H9 (cell line): ENCODE measurements at regions not wholly inside any gene's neighbourhood (a gene's known extent, or its start where the extent isn't known, plus 50 kb on each side); places are given as distances from the start of the nearest gene placed in this dataset.

Source experiments
- DNase-seq: peaks from one replicate; pipeline ENCODE4 v3.0.0-alpha.2; 2017
- H2AFZ ChIP-seq: one replicate; pipeline ENCODE4 v1.6.1; 2013; ENCODE audit warnings: mild to moderate bottlenecking, low read length, control low read depth, moderate library complexity
- H2AK5ac ChIP-seq: 2 replicates; pipeline ENCODE4 v1.6.1; 2013; ENCODE audit warnings: low read length, control low read depth, mixed read lengths; ENCODE audit not compliant: insufficient read length
- H2BK120ac ChIP-seq: one replicate; pipeline ENCODE4 v1.6.1; 2013; ENCODE audit warnings: low read depth, mild to moderate bottlenecking, low read length, control low read depth, inconsistent platforms; ENCODE audit not compliant: poor library complexity, severe bottlenecking
- H2BK12ac ChIP-seq: 2 replicates; pipeline ENCODE4 v1.6.1; 2013; ENCODE audit warnings: low read length, control low read depth, mixed read lengths, low read depth; ENCODE audit not compliant: insufficient read length
- H2BK15ac ChIP-seq: 2 replicates; pipeline ENCODE4 v1.6.1; 2013; ENCODE audit warnings: low read depth, low read length, control low read depth
- H2BK20ac ChIP-seq: one replicate; pipeline ENCODE4 v1.6.1; 2013; ENCODE audit warnings: low read depth, mild to moderate bottlenecking, low read length, control low read depth, inconsistent platforms; ENCODE audit not compliant: poor library complexity, severe bottlenecking
- H2BK5ac ChIP-seq: 2 replicates; pipeline ENCODE4 v1.6.1; 2013; ENCODE audit warnings: low read length, control low read depth, mixed read lengths; ENCODE audit not compliant: insufficient read length
- H3K14ac ChIP-seq: 2 replicates; pipeline ENCODE4 v1.6.1; 2013; ENCODE audit warnings: low read length, control low read depth; ENCODE audit not compliant: insufficient read depth
- H3K18ac ChIP-seq: 2 replicates; pipeline ENCODE4 v1.6.1; 2013; ENCODE audit warnings: low read depth, mild to moderate bottlenecking, mixed read lengths, low read length, control low read depth; ENCODE audit not compliant: insufficient read length
- H3K23ac ChIP-seq: 2 replicates; pipeline ENCODE4 v1.6.1; 2013; ENCODE audit warnings: low read length, control low read depth, mixed read lengths, low read depth; ENCODE audit not compliant: insufficient read length
- H3K23me2 ChIP-seq: 2 replicates; pipeline ENCODE4 v1.6.1; 2013; ENCODE audit warnings: low read depth, mild to moderate bottlenecking, mixed read lengths, low read length, control low read depth; ENCODE audit not compliant: insufficient read length, poor library complexity, severe bottlenecking
- H3K27ac ChIP-seq: 2 replicates; pipeline ENCODE4 v1.5.1; 2013; ENCODE audit warnings: low read length, control low read depth, mixed read lengths, low read depth; ENCODE audit not compliant: insufficient read length
- H3K27me3 ChIP-seq: 2 replicates; pipeline ENCODE4 v1.6.1; 2013; ENCODE audit warnings: low read length, control low read depth, inconsistent platforms; ENCODE audit not compliant: insufficient read depth
- H3K4ac ChIP-seq: 2 replicates; pipeline ENCODE4 v1.6.1; 2013; ENCODE audit warnings: low read depth, mild to moderate bottlenecking, control low read depth, inconsistent platforms, low read length, moderate library complexity
- H3K4me1 ChIP-seq: 2 replicates; pipeline ENCODE4 v1.6.1; 2013; ENCODE audit warnings: low read length, control low read depth, inconsistent platforms; ENCODE audit not compliant: insufficient read depth
- H3K4me2 ChIP-seq: 2 replicates; pipeline ENCODE4 v1.6.1; 2013; ENCODE audit warnings: low read length, control low read depth, mixed read lengths; ENCODE audit not compliant: insufficient read length, insufficient read depth
- H3K56ac ChIP-seq: 2 replicates; pipeline ENCODE4 v1.6.1; 2013; ENCODE audit warnings: low read depth, mild to moderate bottlenecking, mixed read lengths, low read length, control low read depth; ENCODE audit not compliant: insufficient read length
- H3K79me1 ChIP-seq: 2 replicates; pipeline ENCODE4 v1.6.1; 2013; ENCODE audit warnings: low read depth, mild to moderate bottlenecking, moderate library complexity, low read length, control low read depth, inconsistent platforms; ENCODE audit not compliant: insufficient read depth, poor library complexity, severe bottlenecking
- H3K79me2 ChIP-seq: 2 replicates; pipeline ENCODE4 v1.6.1; 2013; ENCODE audit warnings: low read length, control low read depth, inconsistent platforms; ENCODE audit not compliant: insufficient read depth
- H3K9ac ChIP-seq: 2 replicates; pipeline ENCODE4 v1.6.1; 2013; ENCODE audit warnings: low read length, control low read depth, mixed read lengths; ENCODE audit not compliant: insufficient read length; ENCODE audit errors: extremely low read depth
- H3K9me3 ChIP-seq: one replicate; pipeline ENCODE4 v1.6.1; 2013; ENCODE audit warnings: low read depth, low read length, inconsistent platforms; ENCODE audit not compliant: control insufficient read depth
- H3T11ph ChIP-seq: one replicate; pipeline ENCODE4 v1.6.1; 2013; ENCODE audit warnings: mild to moderate bottlenecking, low read length, control low read depth, inconsistent platforms
- H4K20me1 ChIP-seq: one replicate; pipeline ENCODE4 v1.6.1; 2013; ENCODE audit not compliant: control insufficient read depth, insufficient read length, insufficient read depth
- H4K5ac ChIP-seq: 2 replicates; pipeline ENCODE4 v1.6.1; 2013; ENCODE audit warnings: low read depth, mild to moderate bottlenecking, mixed read lengths, low read length, control low read depth; ENCODE audit not compliant: insufficient read length
- H4K8ac ChIP-seq: replicated peaks from 2 replicates; pipeline ENCODE4 v1.6.1; 2013; ENCODE audit warnings: low read length, control low read depth, mixed read lengths, low read depth; ENCODE audit not compliant: insufficient read length
- H4K91ac ChIP-seq: 2 replicates; pipeline ENCODE4 v1.6.1; 2013; ENCODE audit warnings: low read depth, mild to moderate bottlenecking, moderate library complexity, mixed read lengths, low read length, control low read depth; ENCODE audit not compliant: insufficient read length
- H3K27ac Mint-ChIP-seq, 3 experiments: 2 replicates in 2 of 3; 3 replicates in 1 of 3; pipeline ENCODE4 v1.8.0; 2020 to 2021; ENCODE audit warnings: mixed read lengths in 3 of 3, mild to moderate bottlenecking in 1 of 3, moderate library complexity in 1 of 3
- H3K27me3 Mint-ChIP-seq: 2 replicates; pipeline ENCODE4 v1.8.0; 2021; ENCODE audit warnings: low read depth, mild to moderate bottlenecking, moderate library complexity, mixed read lengths
- H3K36me3 Mint-ChIP-seq, 3 experiments: 2 replicates in 2 of 3; 3 replicates in 1 of 3; pipeline ENCODE4 v1.8.0; 2020 to 2021; ENCODE audit warnings: low read depth in 3 of 3, mixed read lengths in 3 of 3; ENCODE audit not compliant: insufficient read depth in 1 of 3
- H3K4me1 Mint-ChIP-seq, 2 experiments: 2 replicates each; pipeline ENCODE4 v1.8.0; 2020; ENCODE audit warnings: mixed read lengths in 2 of 2
- H3K4me3 Mint-ChIP-seq, 2 experiments: 2 replicates in 1 of 2; 3 replicates in 1 of 2; pipeline ENCODE4 v1.8.0; 2020 to 2021; ENCODE audit warnings: mild to moderate bottlenecking in 2 of 2, mixed read lengths in 2 of 2, moderate library complexity in 1 of 2
- H3K9me3 Mint-ChIP-seq, 2 experiments: 2 replicates in 1 of 2; 3 replicates in 1 of 2; pipeline ENCODE4 v1.8.0; 2020; ENCODE audit warnings: mild to moderate bottlenecking in 2 of 2, mixed read lengths in 2 of 2, moderate library complexity in 1 of 2
- CTCF ChIP-seq: fragments of 200-600 bp; sonication (generic); conservative IDR thresholded peaks from 3 replicates; pipeline ENCODE4 v1.8.0; 2021; ENCODE audit warnings: antibody characterized with exemption, mild to moderate bottlenecking
- WGBS: extraction: QIAGEN DNeasy Blood & Tissue Kit; methylation state at CpG from one replicate; pipeline ENCODE4 v1.1.7; 2013; ENCODE audit warnings: missing lambda C conversion rate, low lambda C conversion rate, mixed read lengths; ENCODE audit not compliant: insufficient read length; ENCODE audit errors: extremely low coverage; 5-methylcytosine and 5-hydroxymethylcytosine counted together

DNA sequence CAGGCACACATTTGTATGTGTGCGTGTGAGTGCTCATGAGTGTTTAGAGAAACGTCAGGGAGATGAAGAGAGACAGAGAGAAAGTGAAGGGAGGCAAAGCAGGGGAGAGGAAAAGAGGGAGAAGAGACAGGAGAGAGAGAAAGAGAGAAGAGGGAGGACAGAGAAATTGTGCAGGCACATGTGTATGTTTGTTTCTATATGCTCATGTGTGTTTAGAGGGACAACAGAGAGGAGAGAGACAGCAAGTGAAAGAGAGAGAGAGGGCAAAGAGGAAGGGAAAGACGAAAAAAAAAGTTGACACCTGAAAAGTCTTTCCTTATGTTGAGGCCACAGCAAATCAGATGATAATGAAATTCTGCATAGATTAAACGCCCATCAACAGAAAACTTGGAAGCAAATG lies 541.1 kb downstream of the TNS1 start:
- Mint-ChIP-seq H3K27me3 (peaks cover 2% of the 10 kb centered on the region; the same call in 1 of the 2 replicates), H3K9me3 (no peaks in the 10 kb centered on the region), H3K4me1 (no peaks in the 10 kb centered on the region), H3K36me3 (no peaks in the 10 kb centered on the region), H3K27ac (no peak overlapping the region), H3K4me3 (no peak overlapping the region)
- Histone ChIP-seq H3K23me2 (no peaks in the 10 kb centered on the region), H2BK5ac (no peak overlapping the region), H2AK5ac (no peak overlapping the region), H3K27me3 (no peaks in the 10 kb centered on the region; the same call in 1 of the 2 replicates), H2BK20ac (no peak overlapping the region), H4K20me1 (no peaks in the 10 kb centered on the region), H3K79me2 (no peaks in the 10 kb centered on the region), H3K23ac (no peak overlapping the region), H3K56ac (no peak overlapping the region), H4K5ac (no peak overlapping the region), H3T11ph (no peak overlapping the region), H4K91ac (no peak overlapping the region), H3K18ac (no peak overlapping the region), H3K9me3 (no peaks in the 10 kb centered on the region), H3K79me1 (no peaks in the 10 kb centered on the region), H2BK12ac (no peak overlapping the region), H3K27ac (no peak overlapping the region), H2BK15ac (no peak overlapping the region), H4K8ac (no peak overlapping the region), H3K9ac (no peak overlapping the region), H3K4me1 (no peaks in the 10 kb centered on the region), H3K4me2 (no peak overlapping the region), H3K4ac (no peak overlapping the region), H3K14ac (no peak overlapping the region), H2BK120ac (no peak overlapping the region), H2AFZ (no peak overlapping the region)
- no peak for TF ChIP-seq CTCF
- no peak for DNase-seq
- no CpG with 5 or more reads among the region's 4 CpGs for WGBS
